ENCODE measurements at regions not wholly inside any gene's neighbourhood (a gene's known extent, or its start where the extent isn't known, plus 50 kb on each side); places are given as distances from the start of the nearest gene placed in this dataset.

- DNase-seq: no peak
Observed at GRCh38 chr2:64362562-64363026, 91.4 kb upstream of the LGALSL start.

- DNase-seq: no peak
Observed at GRCh38 chr2:64363140-64363539, 90.8 kb upstream of the LGALSL start.

- no peak for DNase-seq
Observed at GRCh38 chr2:64363848-64364247, 90.1 kb upstream of the LGALSL start.

- no peak for DNase-seq
Observed at GRCh38 chr2:64367444-64368232, 86.3 kb upstream of the LGALSL start.

- no peak for DNase-seq
Observed at GRCh38 chr2:64369706-64370105, 84.3 kb upstream of the LGALSL start.

- no peak for DNase-seq
Observed at GRCh38 chr2:64371727-64372126, 82.2 kb upstream of the LGALSL start.

GRCh38 chr2:64374686-64375085 is 79.3 kb upstream of the LGALSL start:
- DNase-seq: no peak

GRCh38 chr2:64376926-64377325 is 77.0 kb upstream of the LGALSL start:
- DNase-seq: no peak

GRCh38 chr2:64379186-64379585 is 74.8 kb upstream of the LGALSL start:
- no peak for DNase-seq

- DNase-seq: no peak
Observed at GRCh38 chr2:64380853-64381527, 73.0 kb upstream of the LGALSL start.

- DNase-seq: peak in 2 of 58 donors; percentile 2 to 4
Observed at GRCh38 chr2:64383016-64383591, 70.9 kb upstream of the LGALSL start.

- DNase-seq: no peak
Observed at GRCh38 chr2:64383881-64384280, 70.1 kb upstream of the LGALSL start.

- DNase-seq: no peak
Observed at GRCh38 chr2:64386676-64387075, 67.3 kb upstream of the LGALSL start.

- DNase-seq: no peak
Observed at GRCh38 chr2:64390586-64390985, 63.4 kb upstream of the LGALSL start.

- no peak for DNase-seq
Observed at GRCh38 chr2:64391424-64391823, 62.5 kb upstream of the LGALSL start.

GRCh38 chr2:64391940-64392339 is 62.0 kb upstream of the LGALSL start:
- no peak for DNase-seq

GRCh38 chr2:64392529-64392928 is 61.4 kb upstream of the LGALSL start:
- DNase-seq: no peak

- DNase-seq: no peak
Observed at GRCh38 chr2:64393383-64394010, 60.5 kb upstream of the LGALSL start.

GRCh38 chr2:64394153-64394552 is 59.8 kb upstream of the LGALSL start:
- DNase-seq: no peak

- DNase-seq: no peak
Observed at GRCh38 chr2:64396001-64396400, 58.0 kb upstream of the LGALSL start.

GRCh38 chr2:64396551-64396950 is 57.4 kb upstream of the LGALSL start:
- DNase-seq: no peak

GRCh38 chr2:64398516-64399129 is 55.3 kb upstream of the LGALSL start:
- DNase-seq: no peak

All from anterior cingulate cortex (tissue), 58 donors.